ENCODE measurements at regions not wholly inside any gene's neighbourhood (a gene's known extent, or its start where the extent isn't known, plus 50 kb on each side); places are given as distances from the start of the nearest gene placed in this dataset.

DNA sequence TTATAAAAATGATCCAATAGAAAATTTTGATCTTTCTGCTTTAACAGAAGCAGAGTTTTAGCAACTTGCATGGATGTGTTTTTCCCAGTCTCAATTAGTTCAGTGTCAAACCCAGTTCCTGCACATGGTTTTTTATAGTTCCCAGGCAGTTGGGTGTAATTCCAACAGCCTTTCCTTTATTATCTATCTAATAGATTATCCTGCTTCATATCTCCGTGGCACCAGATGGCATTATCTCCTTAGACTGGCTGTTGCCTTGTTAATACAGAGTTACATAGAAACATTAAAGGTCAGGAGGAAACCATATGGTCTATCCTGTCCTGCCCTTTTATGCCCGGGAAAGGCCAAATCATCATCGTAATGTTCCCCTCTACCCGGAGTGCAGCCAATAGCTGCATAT lies 400.9 kb upstream of the SMIM21 start:
- Mint-ChIP-seq H3K36me3 (ENCODE audit: low read depth) (no peaks in the 10 kb centered on the region; the same call in 2 of the 3 replicates), H3K4me1 (peaks cover 28% of the 10 kb centered on the region), H3K9me3 (peaks cover 5% of the 10 kb centered on the region; the same call in 2 of the 3 replicates), H3K27ac (no peak overlapping the region), H3K4me3 (no peak overlapping the region), H3K27me3 (ENCODE audit: insufficient read depth, low read depth, poor library complexity) (no peaks in the 10 kb centered on the region)
- ATAC-seq (no peak), DNase-seq (ENCODE audit: low spot score) (no peak)
- Histone ChIP-seq H3K4me3 (no peak overlapping the region), H3K9me2 (ENCODE audit: insufficient read depth) (peaks cover 6% of the 10 kb centered on the region; the same call in 1 of the 2 replicates), H3K27ac (ENCODE audit: low read depth) (no peak overlapping the region), H4K20me1 (replicated peaks; ENCODE audit: insufficient read depth) (no peaks in the 10 kb centered on the region), H3K27me3 (ENCODE audit: insufficient read depth) (no peaks in the 10 kb centered on the region), H3K36me3 (ENCODE audit: insufficient read depth) (no peaks in the 10 kb centered on the region), H3K4me2 (no peak overlapping the region), H3K4me1 (ENCODE audit: insufficient read depth) (peaks cover 14% of the 10 kb centered on the region; the same call in 1 of the 2 replicates), H3F3A (replicated peaks; ENCODE audit: low read depth) (no peaks in the 10 kb centered on the region), H2AFZ (no peak overlapping the region), H3K79me2 (replicated peaks; ENCODE audit: insufficient read depth) (no peaks in the 10 kb centered on the region)
- TF ChIP-seq NANOG (IDR thresholded peaks at IDR 0.05; ENCODE audit: borderline replicate concordance) (no peak), ZNF331 (CRISPR knock-in tag; IDR thresholded peaks at IDR 0.05; ENCODE audit: low read depth) (no peak), ZNF114 (CRISPR knock-in tag; IDR thresholded peaks at IDR 0.05) (no peak), POLR2AphosphoS5 (IDR thresholded peaks at IDR 0.05; ENCODE audit: low read depth) (no peak), EZH2 (IDR thresholded peaks at IDR 0.05; ENCODE audit: low read depth, unreplicated experiment) (no peak), STAT1 (IDR thresholded peaks at IDR 0.05; ENCODE audit: unreplicated experiment) (no peak), JUNB (IDR thresholded peaks at IDR 0.05; ENCODE audit: unreplicated experiment) (no peak), CREB1 (CRISPR knock-in tag; IDR thresholded peaks at IDR 0.05; ENCODE audit: low read depth) (no peak)
- TF ChIP-seq, protein P1, sequence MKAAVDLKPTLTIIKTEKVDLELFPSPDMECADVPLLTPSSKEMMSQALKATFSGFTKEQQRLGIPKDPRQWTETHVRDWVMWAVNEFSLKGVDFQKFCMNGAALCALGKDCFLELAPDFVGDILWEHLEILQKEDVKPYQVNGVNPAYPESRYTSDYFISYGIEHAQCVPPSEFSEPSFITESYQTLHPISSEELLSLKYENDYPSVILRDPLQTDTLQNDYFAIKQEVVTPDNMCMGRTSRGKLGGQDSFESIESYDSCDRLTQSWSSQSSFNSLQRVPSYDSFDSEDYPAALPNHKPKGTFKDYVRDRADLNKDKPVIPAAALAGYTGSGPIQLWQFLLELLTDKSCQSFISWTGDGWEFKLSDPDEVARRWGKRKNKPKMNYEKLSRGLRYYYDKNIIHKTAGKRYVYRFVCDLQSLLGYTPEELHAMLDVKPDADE (IDR thresholded peaks at IDR 0.05) = no peak
- TF ChIP-seq, protein P2, sequence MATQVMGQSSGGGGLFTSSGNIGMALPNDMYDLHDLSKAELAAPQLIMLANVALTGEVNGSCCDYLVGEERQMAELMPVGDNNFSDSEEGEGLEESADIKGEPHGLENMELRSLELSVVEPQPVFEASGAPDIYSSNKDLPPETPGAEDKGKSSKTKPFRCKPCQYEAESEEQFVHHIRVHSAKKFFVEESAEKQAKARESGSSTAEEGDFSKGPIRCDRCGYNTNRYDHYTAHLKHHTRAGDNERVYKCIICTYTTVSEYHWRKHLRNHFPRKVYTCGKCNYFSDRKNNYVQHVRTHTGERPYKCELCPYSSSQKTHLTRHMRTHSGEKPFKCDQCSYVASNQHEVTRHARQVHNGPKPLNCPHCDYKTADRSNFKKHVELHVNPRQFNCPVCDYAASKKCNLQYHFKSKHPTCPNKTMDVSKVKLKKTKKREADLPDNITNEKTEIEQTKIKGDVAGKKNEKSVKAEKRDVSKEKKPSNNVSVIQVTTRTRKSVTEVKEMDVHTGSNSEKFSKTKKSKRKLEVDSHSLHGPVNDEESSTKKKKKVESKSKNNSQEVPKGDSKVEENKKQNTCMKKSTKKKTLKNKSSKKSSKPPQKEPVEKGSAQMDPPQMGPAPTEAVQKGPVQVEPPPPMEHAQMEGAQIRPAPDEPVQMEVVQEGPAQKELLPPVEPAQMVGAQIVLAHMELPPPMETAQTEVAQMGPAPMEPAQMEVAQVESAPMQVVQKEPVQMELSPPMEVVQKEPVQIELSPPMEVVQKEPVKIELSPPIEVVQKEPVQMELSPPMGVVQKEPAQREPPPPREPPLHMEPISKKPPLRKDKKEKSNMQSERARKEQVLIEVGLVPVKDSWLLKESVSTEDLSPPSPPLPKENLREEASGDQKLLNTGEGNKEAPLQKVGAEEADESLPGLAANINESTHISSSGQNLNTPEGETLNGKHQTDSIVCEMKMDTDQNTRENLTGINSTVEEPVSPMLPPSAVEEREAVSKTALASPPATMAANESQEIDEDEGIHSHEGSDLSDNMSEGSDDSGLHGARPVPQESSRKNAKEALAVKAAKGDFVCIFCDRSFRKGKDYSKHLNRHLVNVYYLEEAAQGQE (IDR thresholded peaks at IDR 0.05; ENCODE audit: unreplicated experiment) = no peak
- TF ChIP-seq, protein P3, sequence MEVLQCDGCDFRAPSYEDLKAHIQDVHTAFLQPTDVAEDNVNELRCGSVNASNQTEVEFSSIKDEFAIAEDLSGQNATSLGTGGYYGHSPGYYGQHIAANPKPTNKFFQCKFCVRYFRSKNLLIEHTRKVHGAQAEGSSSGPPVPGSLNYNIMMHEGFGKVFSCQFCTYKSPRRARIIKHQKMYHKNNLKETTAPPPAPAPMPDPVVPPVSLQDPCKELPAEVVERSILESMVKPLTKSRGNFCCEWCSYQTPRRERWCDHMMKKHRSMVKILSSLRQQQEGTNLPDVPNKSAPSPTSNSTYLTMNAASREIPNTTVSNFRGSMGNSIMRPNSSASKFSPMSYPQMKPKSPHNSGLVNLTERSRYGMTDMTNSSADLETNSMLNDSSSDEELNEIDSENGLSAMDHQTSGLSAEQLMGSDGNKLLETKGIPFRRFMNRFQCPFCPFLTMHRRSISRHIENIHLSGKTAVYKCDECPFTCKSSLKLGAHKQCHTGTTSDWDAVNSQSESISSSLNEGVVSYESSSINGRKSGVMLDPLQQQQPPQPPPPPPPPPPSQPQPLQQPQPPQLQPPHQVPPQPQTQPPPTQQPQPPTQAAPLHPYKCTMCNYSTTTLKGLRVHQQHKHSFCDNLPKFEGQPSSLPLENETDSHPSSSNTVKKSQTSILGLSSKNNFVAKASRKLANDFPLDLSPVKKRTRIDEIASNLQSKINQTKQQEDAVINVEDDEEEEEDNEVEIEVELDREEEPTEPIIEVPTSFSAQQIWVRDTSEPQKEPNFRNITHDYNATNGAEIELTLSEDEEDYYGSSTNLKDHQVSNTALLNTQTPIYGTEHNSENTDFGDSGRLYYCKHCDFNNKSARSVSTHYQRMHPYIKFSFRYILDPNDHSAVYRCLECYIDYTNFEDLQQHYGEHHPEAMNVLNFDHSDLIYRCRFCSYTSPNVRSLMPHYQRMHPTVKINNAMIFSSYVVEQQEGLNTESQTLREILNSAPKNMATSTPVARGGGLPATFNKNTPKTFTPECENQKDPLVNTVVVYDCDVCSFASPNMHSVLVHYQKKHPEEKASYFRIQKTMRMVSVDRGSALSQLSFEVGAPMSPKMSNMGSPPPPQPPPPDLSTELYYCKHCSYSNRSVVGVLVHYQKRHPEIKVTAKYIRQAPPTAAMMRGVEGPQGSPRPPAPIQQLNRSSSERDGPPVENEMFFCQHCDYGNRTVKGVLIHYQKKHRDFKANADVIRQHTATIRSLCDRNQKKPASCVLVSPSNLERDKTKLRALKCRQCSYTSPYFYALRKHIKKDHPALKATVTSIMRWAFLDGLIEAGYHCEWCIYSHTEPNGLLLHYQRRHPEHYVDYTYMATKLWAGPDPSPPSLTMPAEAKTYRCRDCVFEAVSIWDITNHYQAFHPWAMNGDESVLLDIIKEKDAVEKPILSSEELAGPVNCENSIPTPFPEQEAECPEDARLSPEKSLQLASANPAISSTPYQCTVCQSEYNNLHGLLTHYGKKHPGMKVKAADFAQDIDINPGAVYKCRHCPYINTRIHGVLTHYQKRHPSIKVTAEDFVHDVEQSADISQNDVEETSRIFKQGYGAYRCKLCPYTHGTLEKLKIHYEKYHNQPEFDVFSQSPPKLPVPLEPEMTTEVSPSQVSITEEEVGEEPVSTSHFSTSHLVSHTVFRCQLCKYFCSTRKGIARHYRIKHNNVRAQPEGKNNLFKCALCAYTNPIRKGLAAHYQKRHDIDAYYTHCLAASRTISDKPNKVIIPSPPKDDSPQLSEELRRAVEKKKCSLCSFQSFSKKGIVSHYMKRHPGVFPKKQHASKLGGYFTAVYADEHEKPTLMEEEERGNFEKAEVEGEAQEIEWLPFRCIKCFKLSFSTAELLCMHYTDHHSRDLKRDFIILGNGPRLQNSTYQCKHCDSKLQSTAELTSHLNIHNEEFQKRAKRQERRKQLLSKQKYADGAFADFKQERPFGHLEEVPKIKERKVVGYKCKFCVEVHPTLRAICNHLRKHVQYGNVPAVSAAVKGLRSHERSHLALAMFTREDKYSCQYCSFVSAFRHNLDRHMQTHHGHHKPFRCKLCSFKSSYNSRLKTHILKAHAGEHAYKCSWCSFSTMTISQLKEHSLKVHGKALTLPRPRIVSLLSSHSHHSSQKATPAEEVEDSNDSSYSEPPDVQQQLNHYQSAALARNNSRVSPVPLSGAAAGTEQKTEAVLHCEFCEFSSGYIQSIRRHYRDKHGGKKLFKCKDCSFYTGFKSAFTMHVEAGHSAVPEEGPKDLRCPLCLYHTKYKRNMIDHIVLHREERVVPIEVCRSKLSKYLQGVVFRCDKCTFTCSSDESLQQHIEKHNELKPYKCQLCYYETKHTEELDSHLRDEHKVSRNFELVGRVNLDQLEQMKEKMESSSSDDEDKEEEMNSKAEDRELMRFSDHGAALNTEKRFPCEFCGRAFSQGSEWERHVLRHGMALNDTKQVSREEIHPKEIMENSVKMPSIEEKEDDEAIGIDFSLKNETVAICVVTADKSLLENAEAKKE (CRISPR knock-in tag; IDR thresholded peaks at IDR 0.05) = no peak

All from GM23338 (cell line).